HG03354 (cell line): ENCODE measurements at regions not wholly inside any gene's neighbourhood (a gene's known extent, or its start where the extent isn't known, plus 50 kb on each side); places are given as distances from the start of the nearest gene placed in this dataset.

Experiments
- ATAC-seq: cut with Tn5 transposase; IDR thresholded peaks from one replicate; pipeline ENCODE4 v1.9.1; 2021; ENCODE audit warnings: mild to moderate bottlenecking; ENCODE audit not compliant: unreplicated experiment, poor library complexity, severe bottlenecking

DNA sequence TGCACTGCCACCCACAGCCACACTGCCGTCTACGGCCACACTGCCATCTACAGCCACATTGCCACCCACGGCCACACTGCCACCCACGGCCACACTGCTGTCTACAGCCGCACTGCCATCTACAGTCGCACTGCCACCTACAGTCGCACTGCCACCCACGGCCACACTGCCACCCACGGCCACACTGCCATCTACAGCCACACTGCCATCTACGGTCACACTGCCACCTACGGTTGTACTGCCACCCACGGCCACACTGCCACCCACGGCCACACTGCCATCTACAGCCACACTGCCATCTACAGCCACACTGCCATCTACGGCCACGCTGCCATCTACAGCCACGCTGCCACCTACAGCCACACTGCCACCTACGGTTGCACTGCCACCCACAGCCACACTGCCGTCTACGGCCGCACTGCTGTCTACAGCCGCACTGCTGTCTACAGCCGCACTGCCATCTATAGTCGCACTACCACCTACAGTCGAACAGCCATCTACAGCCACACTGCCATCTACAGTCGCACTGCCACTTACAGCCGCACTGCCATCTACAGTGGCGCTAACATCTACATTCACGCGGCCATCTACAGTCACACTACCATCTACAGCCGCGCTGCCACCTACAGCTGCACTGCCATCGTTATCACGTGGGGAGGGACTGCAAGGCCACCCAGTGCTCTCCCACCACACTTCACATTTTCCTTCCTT lies 154.6 kb upstream of the AFDN start:
- no peak for ATAC-seq

DNA sequence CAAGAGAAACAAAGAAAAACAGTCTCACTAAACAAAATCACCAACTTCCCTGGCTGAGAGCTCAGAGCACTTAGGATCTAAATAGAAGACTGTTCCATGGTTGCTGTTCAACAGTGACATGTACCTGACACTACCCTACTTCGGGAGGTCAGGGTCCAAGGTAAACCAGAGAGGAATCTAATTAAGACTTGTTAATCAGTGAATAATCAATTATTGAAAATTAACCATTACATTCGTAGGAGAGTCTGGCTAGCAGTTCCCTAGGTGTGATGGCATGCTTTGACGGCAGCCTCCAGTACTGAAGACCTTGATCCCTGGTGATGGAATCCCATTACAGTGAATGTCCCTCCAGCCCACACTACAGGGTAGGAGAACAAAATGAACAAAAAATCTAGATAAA lies 154.0 kb upstream of the AFDN start:
- ATAC-seq = no peak

DNA sequence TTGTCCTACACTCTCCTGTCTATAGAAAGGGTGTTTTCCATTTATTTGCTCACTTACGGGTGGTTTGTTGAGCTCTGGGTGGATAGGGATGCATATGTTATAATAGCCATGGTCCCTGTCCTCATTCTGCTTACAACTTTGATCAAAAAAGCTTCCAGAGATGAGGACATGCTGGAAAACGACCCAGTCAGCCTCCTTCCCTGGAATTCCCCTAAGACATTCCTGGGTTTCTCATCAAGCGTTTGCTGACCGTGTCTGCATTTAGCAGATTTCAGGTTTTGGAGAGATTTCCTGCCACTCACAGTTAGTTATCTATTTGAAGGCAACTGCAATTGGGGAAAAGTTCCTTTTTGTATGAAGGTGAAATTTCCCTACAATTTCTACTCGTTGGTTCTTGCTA lies 152.8 kb upstream of the AFDN start:
- no peak for ATAC-seq

DNA sequence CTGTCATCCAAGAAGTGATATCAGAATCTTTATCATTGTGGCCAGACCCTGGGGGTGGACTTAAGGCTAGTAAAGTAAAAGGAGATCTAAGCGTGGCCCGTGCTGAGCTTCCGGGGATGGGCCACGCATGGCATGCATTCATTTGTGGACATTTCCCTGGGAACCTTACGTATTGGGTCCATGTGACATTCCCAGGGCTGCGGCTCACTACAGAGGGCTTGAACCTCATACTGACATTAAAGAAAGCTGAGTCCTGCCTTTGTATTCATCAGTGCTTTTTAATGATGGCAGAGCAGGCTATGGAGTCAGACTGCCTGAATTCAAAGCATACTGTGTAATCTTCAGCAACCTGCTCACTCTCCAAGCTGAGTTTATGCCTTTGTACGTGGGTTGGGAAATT lies 152.2 kb upstream of the AFDN start:
- no peak for ATAC-seq

DNA sequence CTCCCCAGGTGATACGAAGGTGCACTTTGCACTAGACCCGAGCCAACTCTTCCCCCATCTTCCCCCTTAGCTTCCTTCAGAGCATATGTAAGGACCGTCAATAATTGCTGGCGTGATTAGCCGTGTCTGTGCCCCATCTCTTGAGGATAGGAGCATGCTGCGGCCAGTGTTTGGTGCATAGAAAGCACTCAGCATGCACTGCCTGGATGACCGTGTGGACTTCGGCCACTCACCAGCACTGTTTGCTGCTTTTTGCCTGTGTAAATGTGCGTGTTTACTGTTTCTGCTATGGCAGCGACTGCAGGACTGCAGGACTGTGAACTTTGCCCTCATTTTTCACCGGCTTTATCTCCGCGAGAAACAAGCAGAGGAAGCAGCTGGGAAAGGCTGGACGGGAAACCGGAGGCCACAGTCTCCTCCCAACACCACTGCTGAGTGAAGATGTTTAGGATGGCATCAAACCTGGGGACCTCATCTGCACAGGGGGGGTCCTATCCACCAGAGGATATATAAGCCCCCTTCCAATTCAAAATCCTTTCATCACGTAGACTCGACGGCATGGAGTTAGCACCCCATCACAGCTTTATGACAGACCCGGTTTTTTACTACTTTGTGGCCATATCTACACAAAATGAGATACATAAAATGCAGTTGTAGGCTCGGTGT lies 150.6 kb upstream of the AFDN start:
- ATAC-seq = no peak

DNA sequence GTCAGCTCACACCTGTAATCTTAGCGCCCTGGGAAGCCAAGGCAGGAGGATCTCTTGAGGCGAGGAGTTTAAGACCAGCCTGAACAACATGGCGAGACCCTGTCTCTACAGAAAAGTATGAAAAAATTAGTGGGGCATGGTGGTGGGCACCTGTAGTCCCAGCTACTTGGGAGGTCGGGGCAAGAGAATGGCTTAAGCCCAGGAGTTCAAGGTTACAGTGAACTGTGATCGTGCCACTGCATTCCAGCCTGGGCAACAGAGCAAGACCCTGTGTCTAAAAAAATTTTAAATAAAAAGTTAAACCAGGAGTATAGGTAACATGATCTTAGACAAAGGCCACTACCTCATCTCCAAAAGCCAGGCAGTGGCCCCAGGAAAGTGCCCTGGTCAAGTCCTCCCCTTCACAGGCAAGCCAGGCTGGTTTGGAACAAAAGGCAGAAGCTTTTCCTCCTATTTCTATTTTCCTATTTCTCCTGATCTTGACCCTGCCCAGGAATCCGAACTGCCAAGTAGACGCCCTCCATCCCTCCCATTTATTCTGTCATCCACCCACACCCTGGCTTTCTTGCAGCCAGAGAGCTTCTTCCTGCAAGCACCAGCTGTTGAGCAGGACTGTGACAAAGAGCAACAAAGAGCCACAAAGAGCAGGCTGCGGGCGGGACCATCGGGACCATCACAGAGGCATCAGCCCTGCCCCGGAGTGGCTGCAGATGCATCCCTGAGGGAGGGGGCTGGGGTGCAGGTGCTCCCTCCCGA lies 149.9 kb upstream of the AFDN start:
- ATAC-seq = no peak

DNA sequence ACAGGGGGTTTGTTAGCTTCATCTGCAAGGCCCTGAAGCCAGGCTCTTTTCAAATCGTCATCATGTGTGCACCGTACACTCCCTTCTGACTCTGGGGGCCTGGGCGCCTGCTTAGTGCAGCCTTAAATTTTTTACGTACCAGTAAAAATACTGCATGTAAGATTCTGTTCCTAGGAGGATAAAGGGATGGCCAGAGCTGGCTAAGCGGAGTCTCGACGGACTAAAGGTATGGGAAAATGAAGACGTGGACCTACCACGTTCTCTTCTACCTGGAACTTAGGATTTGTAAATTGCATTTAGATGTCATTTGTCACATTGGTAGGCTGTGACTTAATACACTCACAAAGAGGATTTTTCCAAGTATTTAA lies 149.3 kb upstream of the AFDN start:
- ATAC-seq = no peak

DNA sequence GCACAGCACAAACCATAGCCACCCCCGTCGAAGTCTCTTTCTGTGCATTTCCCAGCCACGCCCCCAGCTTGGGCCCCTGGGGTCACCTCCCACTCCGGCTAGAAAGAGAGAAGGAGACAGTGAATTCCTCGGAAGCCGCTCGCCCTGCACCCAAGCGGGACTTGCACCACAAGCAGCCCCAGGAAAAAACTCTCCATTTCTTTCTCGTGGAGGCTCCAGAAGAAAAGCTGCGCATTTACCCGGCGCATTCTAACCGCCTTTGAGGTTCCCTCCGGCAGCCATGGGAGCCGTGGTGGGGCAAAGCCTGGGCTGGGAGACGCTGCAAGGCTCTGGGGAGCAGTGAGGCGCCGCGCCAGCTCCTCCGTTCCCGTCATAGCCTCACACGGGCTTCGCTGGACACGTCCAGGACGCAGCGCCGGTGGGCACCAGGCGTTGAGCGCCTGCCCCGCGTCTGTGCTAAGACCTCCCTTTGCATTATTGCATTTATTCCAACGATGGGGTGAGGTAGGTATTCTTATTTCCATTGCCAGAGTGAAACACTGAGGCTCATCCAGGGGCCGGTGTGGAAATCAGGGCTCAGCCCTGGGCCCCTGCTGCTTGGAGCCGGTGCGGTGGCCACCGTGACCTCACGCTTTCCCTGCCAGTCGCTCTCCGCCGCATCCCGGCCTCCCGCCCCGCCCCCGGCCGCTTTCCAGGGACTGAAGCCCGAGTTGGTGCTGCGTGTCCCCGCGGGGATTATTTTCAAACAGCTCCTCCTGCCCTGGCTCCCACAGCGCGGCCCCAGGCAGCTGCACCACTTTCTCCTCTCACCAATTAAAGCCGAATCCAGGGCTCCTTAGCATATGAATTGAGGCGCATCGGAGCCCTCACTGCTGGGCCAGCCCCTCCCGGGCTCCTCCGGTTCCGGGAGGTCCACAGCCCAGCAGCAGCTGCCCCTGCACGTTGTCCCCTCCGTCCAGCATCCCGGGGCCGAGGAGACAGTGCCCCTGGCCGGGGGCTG lies 148.3 kb upstream of the AFDN start:
- ATAC-seq = no peak

DNA sequence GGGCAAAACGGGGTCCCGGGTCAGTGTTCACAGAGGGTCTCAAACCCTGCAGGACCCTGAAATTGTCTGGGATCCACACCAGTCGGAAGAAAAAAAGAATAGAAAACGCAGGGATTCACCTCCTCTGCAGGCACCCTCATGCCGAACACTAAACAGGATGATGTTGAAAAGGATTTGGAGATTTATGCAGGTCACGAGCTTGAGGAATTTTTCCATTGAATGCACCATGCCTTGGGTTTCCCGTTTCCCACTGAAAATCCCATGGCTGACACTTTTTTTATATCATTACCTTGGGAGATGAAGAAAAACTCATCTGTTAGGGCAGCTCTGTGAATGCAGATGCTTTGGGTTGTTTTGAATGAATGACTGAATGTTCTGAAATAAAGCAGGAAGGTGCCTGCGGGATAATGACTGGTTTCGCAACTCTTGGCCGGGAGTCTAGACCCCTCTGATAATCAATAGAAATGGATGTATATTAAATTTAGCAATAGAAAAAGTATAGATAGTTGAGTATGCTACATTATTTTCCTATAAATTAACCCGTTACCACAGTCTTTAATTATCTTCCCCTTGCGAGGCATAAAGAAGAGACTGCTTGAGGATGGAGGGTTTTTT lies 147.5 kb upstream of the AFDN start:
- no peak for ATAC-seq

DNA sequence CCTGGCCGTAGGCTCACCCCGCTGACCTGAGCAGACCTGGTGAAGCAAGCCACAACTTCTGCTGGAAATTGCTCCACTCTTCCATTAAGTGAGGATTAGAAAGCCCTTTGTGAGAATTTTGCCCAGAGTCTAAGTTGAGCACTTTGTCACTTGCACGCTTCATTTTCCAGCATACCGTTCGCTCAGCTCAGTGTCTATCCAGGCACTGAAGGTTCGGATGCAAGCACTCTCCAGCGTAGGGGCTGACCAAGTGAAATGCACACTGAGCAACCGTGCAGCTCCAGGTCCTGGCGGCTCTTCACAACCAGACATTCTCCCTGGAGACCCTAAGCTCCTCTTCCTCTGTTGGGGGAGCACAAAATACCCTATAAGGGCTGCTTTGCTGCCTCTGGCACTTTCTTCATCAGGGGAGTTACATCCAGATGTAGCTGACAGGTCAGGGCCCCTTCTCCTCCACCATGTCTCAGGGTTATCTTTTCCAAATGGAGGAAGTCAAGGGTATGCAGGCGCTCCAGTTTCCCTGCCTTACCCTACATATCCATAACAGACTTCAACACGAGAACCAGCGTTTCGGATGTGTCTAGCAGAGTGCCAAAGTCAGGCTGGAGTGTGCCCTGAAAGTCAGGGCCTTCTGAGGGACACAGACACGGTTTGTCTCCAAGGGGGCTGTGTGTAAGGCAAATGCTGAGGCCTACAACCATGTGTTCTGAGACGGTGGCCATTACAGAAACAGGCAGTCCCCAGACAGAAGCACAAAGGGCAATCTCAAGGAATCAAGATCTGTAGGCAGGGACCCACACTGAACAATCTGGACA lies 146.7 kb upstream of the AFDN start:
- ATAC-seq = no peak

DNA sequence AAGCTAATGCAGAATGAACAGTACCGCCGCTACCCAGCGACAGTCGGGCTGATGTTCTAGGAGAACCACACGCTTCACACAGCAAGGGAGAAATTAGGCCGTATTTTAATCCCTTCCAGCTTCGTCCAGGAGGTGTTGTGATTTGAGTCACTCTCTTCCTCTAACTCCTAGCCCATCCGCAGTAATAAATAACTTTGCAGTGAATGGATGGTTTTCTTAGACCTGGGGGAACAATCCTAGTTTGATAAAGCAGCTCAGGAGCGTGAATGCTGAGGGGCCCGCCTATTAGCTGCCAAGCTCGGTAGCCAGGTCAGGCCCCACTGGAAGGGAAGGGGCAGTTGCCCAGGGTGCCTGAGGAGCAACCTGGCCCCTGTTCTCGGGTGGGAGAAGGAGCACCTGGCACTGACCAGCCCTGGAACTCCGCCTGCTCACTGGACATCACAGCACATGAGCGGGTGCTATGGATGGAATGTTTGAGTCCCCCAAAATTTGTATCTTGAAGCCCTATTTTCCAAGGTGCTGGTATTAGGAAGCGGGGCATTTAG lies 146.0 kb upstream of the AFDN start:
- ATAC-seq = no peak

DNA sequence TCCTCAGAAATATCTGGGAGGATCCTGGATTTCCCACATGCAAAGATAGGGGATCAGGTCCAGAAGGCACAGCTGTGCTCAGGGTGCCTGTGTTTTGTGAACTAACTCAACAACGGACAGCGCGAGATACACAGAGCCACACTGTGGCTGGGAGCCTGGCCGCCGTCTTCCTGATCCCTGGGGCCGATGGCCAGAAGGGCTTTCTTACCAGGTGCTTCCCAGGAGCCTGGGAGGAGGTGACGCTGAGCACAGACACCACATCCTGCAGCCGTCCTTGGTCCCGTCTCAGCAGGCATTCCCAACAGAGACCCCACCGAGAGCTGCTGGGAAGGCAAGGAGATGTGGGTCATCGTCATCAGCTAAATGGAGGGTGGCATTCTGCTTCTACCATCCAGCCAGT lies 144.6 kb upstream of the AFDN start:
- no peak for ATAC-seq

DNA sequence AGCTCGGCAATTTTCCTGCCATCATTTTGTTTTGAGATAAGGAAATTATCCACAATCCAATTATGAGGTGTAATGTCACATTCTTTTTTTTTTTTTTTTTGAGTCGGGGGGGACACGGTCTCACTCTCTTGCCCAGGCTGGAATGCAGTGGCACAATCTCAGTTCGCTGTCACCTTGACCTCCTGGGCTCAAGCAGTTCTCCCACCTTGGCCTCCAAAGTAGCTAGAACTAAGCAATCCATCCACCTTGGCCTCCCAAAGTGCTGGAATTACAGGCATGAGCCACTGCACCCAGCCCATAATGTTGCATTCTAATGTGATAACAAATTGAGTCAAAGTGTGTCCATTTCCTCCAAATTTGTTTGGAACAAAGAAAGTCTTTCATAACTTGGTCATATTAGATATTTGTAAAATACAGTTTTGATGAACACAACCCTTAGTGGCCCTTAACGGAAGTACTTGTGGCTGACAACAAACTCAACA lies 144.1 kb upstream of the AFDN start:
- ATAC-seq = no peak

DNA sequence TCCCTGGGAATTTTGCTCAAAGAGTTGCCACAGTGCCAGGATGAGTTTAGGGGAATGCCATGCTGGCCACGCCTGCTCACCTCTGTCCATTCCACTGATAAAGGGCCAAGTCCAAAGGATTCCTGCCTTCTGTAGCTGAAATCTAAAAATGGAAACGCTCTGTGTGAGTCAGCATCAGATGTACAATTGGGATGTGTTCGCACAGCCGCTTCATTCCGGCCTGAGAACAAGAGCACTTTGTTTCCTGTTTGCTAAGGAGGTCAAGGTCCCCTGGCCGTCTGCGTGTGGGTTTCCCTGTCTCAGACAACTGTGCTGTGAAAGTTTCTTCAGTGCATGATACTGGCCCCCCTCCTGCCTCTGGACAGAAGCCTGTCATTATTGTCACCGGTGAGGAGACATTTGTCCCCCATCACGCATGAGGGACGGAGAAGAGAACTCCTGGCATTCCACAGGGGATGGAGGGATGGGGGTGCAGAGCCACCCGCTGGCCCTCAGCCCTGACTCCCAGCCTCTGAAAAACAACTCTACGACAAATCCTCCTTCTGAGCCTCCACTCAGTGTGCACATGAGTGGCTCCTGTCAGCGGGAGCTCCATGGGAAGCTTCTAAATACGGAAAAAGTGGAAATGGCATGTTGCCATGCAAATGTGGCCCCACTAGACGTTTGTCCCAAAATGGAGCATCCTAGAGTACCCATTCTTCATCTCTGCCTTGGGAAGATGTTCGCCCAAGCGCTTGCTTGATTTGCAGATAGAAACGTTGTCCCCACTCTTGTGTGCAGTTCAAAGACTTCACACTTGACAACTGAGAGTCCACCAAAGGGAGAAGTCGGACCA lies 143.5 kb upstream of the AFDN start:
- no peak for ATAC-seq

DNA sequence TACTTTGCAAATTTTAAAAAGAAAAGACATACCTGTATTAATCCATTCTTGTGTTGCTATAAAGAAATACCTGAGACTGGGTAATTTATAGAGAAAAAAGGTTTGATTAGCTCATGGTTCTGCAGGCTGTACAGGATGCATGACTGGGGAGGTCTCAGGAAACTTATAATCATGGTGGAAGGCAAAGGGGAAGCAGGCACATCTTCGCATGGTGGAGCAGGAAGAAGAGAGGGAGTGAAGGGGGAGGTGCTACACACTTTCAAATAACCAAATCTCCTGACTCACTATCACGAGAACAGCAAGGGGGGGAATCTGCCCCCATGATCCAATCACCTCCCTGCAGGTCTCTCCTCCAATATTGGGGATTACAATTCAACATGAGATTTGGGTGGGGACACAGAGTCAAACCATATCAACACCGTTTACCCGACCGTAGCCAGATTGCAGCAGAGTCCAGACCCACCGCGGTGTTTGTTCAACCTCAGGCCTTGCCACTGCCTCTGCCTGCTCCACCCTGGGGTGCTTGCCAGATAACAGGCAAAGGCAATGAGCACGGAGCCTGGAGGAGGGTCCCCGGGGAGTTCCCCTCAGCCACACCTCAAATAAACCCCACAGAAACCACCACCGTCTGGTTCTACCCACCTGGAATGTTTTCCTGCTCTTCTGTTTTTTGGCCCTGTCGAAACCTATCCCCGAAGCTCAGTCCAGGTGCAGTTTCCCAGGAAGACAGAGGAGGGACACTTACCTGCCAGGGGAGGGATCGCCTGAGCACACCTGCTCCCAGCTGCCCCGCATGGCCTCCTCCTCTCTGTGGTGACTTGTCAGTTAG lies 142.2 kb upstream of the AFDN start:
- no peak for ATAC-seq

DNA sequence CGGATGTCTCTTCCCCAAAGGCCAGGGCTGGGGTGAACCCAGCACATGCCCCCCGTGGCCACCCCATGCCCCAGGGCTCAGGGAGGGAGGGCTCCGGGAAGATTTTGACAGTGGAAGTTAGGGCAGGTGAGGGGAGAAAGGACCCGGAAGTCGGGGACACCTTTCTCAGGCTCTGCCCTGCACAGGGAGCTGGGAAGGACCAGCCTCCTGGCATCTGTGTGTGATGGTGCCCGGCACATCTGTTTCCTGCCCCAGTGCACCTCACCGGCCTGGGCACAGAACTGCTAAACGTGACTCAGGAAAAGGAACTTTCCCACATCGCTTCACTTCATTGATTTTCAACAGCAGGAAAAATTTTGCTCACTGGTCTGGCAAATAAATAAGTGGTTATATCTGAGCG lies 141.1 kb upstream of the AFDN start:
- ATAC-seq = no peak
